H9 (cell line): ENCODE measurements at regions not wholly inside any gene's neighbourhood (a gene's known extent, or its start where the extent isn't known, plus 50 kb on each side); places are given as distances from the start of the nearest gene placed in this dataset.

Source experiments
- DNase-seq: peaks from one replicate; pipeline ENCODE4 v3.0.0-alpha.2; 2017
- H2AFZ ChIP-seq: one replicate; pipeline ENCODE4 v1.6.1; 2013; ENCODE audit warnings: mild to moderate bottlenecking, low read length, control low read depth, moderate library complexity
- H2AK5ac ChIP-seq: 2 replicates; pipeline ENCODE4 v1.6.1; 2013; ENCODE audit warnings: low read length, control low read depth, mixed read lengths; ENCODE audit not compliant: insufficient read length
- H2BK120ac ChIP-seq: one replicate; pipeline ENCODE4 v1.6.1; 2013; ENCODE audit warnings: low read depth, mild to moderate bottlenecking, low read length, control low read depth, inconsistent platforms; ENCODE audit not compliant: poor library complexity, severe bottlenecking
- H2BK12ac ChIP-seq: 2 replicates; pipeline ENCODE4 v1.6.1; 2013; ENCODE audit warnings: low read length, control low read depth, mixed read lengths, low read depth; ENCODE audit not compliant: insufficient read length
- H2BK15ac ChIP-seq: 2 replicates; pipeline ENCODE4 v1.6.1; 2013; ENCODE audit warnings: low read depth, low read length, control low read depth
- H2BK20ac ChIP-seq: one replicate; pipeline ENCODE4 v1.6.1; 2013; ENCODE audit warnings: low read depth, mild to moderate bottlenecking, low read length, control low read depth, inconsistent platforms; ENCODE audit not compliant: poor library complexity, severe bottlenecking
- H2BK5ac ChIP-seq: 2 replicates; pipeline ENCODE4 v1.6.1; 2013; ENCODE audit warnings: low read length, control low read depth, mixed read lengths; ENCODE audit not compliant: insufficient read length
- H3K14ac ChIP-seq: 2 replicates; pipeline ENCODE4 v1.6.1; 2013; ENCODE audit warnings: low read length, control low read depth; ENCODE audit not compliant: insufficient read depth
- H3K18ac ChIP-seq: 2 replicates; pipeline ENCODE4 v1.6.1; 2013; ENCODE audit warnings: low read depth, mild to moderate bottlenecking, mixed read lengths, low read length, control low read depth; ENCODE audit not compliant: insufficient read length
- H3K23ac ChIP-seq: 2 replicates; pipeline ENCODE4 v1.6.1; 2013; ENCODE audit warnings: low read length, control low read depth, mixed read lengths, low read depth; ENCODE audit not compliant: insufficient read length
- H3K23me2 ChIP-seq: 2 replicates; pipeline ENCODE4 v1.6.1; 2013; ENCODE audit warnings: low read depth, mild to moderate bottlenecking, mixed read lengths, low read length, control low read depth; ENCODE audit not compliant: insufficient read length, poor library complexity, severe bottlenecking
- H3K27ac ChIP-seq: 2 replicates; pipeline ENCODE4 v1.5.1; 2013; ENCODE audit warnings: low read length, control low read depth, mixed read lengths, low read depth; ENCODE audit not compliant: insufficient read length
- H3K27me3 ChIP-seq: 2 replicates; pipeline ENCODE4 v1.6.1; 2013; ENCODE audit warnings: low read length, control low read depth, inconsistent platforms; ENCODE audit not compliant: insufficient read depth
- H3K4ac ChIP-seq: 2 replicates; pipeline ENCODE4 v1.6.1; 2013; ENCODE audit warnings: low read depth, mild to moderate bottlenecking, control low read depth, inconsistent platforms, low read length, moderate library complexity
- H3K4me1 ChIP-seq: 2 replicates; pipeline ENCODE4 v1.6.1; 2013; ENCODE audit warnings: low read length, control low read depth, inconsistent platforms; ENCODE audit not compliant: insufficient read depth
- H3K4me2 ChIP-seq: 2 replicates; pipeline ENCODE4 v1.6.1; 2013; ENCODE audit warnings: low read length, control low read depth, mixed read lengths; ENCODE audit not compliant: insufficient read length, insufficient read depth
- H3K56ac ChIP-seq: 2 replicates; pipeline ENCODE4 v1.6.1; 2013; ENCODE audit warnings: low read depth, mild to moderate bottlenecking, mixed read lengths, low read length, control low read depth; ENCODE audit not compliant: insufficient read length
- H3K79me1 ChIP-seq: 2 replicates; pipeline ENCODE4 v1.6.1; 2013; ENCODE audit warnings: low read depth, mild to moderate bottlenecking, moderate library complexity, low read length, control low read depth, inconsistent platforms; ENCODE audit not compliant: insufficient read depth, poor library complexity, severe bottlenecking
- H3K79me2 ChIP-seq: 2 replicates; pipeline ENCODE4 v1.6.1; 2013; ENCODE audit warnings: low read length, control low read depth, inconsistent platforms; ENCODE audit not compliant: insufficient read depth
- H3K9ac ChIP-seq: 2 replicates; pipeline ENCODE4 v1.6.1; 2013; ENCODE audit warnings: low read length, control low read depth, mixed read lengths; ENCODE audit not compliant: insufficient read length; ENCODE audit errors: extremely low read depth
- H3K9me3 ChIP-seq: one replicate; pipeline ENCODE4 v1.6.1; 2013; ENCODE audit warnings: low read depth, low read length, inconsistent platforms; ENCODE audit not compliant: control insufficient read depth
- H3T11ph ChIP-seq: one replicate; pipeline ENCODE4 v1.6.1; 2013; ENCODE audit warnings: mild to moderate bottlenecking, low read length, control low read depth, inconsistent platforms
- H4K20me1 ChIP-seq: one replicate; pipeline ENCODE4 v1.6.1; 2013; ENCODE audit not compliant: control insufficient read depth, insufficient read length, insufficient read depth
- H4K5ac ChIP-seq: 2 replicates; pipeline ENCODE4 v1.6.1; 2013; ENCODE audit warnings: low read depth, mild to moderate bottlenecking, mixed read lengths, low read length, control low read depth; ENCODE audit not compliant: insufficient read length
- H4K8ac ChIP-seq: replicated peaks from 2 replicates; pipeline ENCODE4 v1.6.1; 2013; ENCODE audit warnings: low read length, control low read depth, mixed read lengths, low read depth; ENCODE audit not compliant: insufficient read length
- H4K91ac ChIP-seq: 2 replicates; pipeline ENCODE4 v1.6.1; 2013; ENCODE audit warnings: low read depth, mild to moderate bottlenecking, moderate library complexity, mixed read lengths, low read length, control low read depth; ENCODE audit not compliant: insufficient read length
- H3K27ac Mint-ChIP-seq, 3 experiments: 2 replicates in 2 of 3; 3 replicates in 1 of 3; pipeline ENCODE4 v1.8.0; 2020 to 2021; ENCODE audit warnings: mixed read lengths in 3 of 3, mild to moderate bottlenecking in 1 of 3, moderate library complexity in 1 of 3
- H3K27me3 Mint-ChIP-seq: 2 replicates; pipeline ENCODE4 v1.8.0; 2021; ENCODE audit warnings: low read depth, mild to moderate bottlenecking, moderate library complexity, mixed read lengths
- H3K36me3 Mint-ChIP-seq, 3 experiments: 2 replicates in 2 of 3; 3 replicates in 1 of 3; pipeline ENCODE4 v1.8.0; 2020 to 2021; ENCODE audit warnings: low read depth in 3 of 3, mixed read lengths in 3 of 3; ENCODE audit not compliant: insufficient read depth in 1 of 3
- H3K4me1 Mint-ChIP-seq, 2 experiments: 2 replicates each; pipeline ENCODE4 v1.8.0; 2020; ENCODE audit warnings: mixed read lengths in 2 of 2
- H3K4me3 Mint-ChIP-seq, 2 experiments: 2 replicates in 1 of 2; 3 replicates in 1 of 2; pipeline ENCODE4 v1.8.0; 2020 to 2021; ENCODE audit warnings: mild to moderate bottlenecking in 2 of 2, mixed read lengths in 2 of 2, moderate library complexity in 1 of 2
- H3K9me3 Mint-ChIP-seq, 2 experiments: 2 replicates in 1 of 2; 3 replicates in 1 of 2; pipeline ENCODE4 v1.8.0; 2020; ENCODE audit warnings: mild to moderate bottlenecking in 2 of 2, mixed read lengths in 2 of 2, moderate library complexity in 1 of 2
- CTCF ChIP-seq: fragments of 200-600 bp; sonication (generic); conservative IDR thresholded peaks from 3 replicates; pipeline ENCODE4 v1.8.0; 2021; ENCODE audit warnings: antibody characterized with exemption, mild to moderate bottlenecking
- WGBS: extraction: QIAGEN DNeasy Blood & Tissue Kit; methylation state at CpG from one replicate; pipeline ENCODE4 v1.1.7; 2013; ENCODE audit warnings: missing lambda C conversion rate, low lambda C conversion rate, mixed read lengths; ENCODE audit not compliant: insufficient read length; ENCODE audit errors: extremely low coverage; 5-methylcytosine and 5-hydroxymethylcytosine counted together

GRCh38 chr5:155562158-155562557 lies 548.6 kb downstream of the KIF4B start:
- H3K4me3 Mint-ChIP-seq = no peak overlapping the region
- H3K36me3 Mint-ChIP-seq = no peaks in the 10 kb centered on the region
- no peak overlapping the region for H2BK20ac ChIP-seq

More at GRCh38 chr5:155562158-155562557, 548.6 kb downstream of the KIF4B start:
- no peaks in the 10 kb centered on the region for H4K20me1 ChIP-seq
- no CpG with 5 or more reads among the region's 3 CpGs for WGBS
- no peaks in the 10 kb centered on the region for H3K9me3 ChIP-seq
- no peak overlapping the region for H3K23ac ChIP-seq
- H3K79me2 ChIP-seq = no peaks in the 10 kb centered on the region
- H3K23me2 ChIP-seq = no peaks in the 10 kb centered on the region
- no peak overlapping the region for H4K8ac ChIP-seq
- H2BK5ac ChIP-seq = no peak overlapping the region
- H4K91ac ChIP-seq = no peak overlapping the region
- H2BK12ac ChIP-seq = no peak overlapping the region
- H3K9me3 Mint-ChIP-seq = no peaks in the 10 kb centered on the region
- H2BK15ac ChIP-seq = no peak overlapping the region
- H3K4me1 ChIP-seq = no peaks in the 10 kb centered on the region
- H3K4me1 Mint-ChIP-seq = peaks cover 0 to 2% of the 10 kb centered on the region in 2 experiments; a peak in 1 of 4 replicates
- no peak overlapping the region for H3K14ac ChIP-seq
- H3K4ac ChIP-seq = no peak overlapping the region
- no peak overlapping the region for H3K27ac ChIP-seq
- no peaks in the 10 kb centered on the region for H3K27me3 ChIP-seq
- no peak overlapping the region for H3K9ac ChIP-seq
- H4K5ac ChIP-seq = no peak overlapping the region
- TF ChIP-seq CTCF = no peak
- H2AFZ ChIP-seq = no peak overlapping the region
- H3K4me2 ChIP-seq = no peak overlapping the region
- no peak overlapping the region for H3T11ph ChIP-seq
- H3K18ac ChIP-seq = no peak overlapping the region
- H2AK5ac ChIP-seq = no peak overlapping the region
- no peak overlapping the region for H3K27ac Mint-ChIP-seq
- H3K79me1 ChIP-seq = no peaks in the 10 kb centered on the region
- no peak overlapping the region for H2BK120ac ChIP-seq
- DNase-seq = no peak
- H3K56ac ChIP-seq = no peak overlapping the region
- no peaks in the 10 kb centered on the region for H3K27me3 Mint-ChIP-seq
